ENCODE measurements at regions not wholly inside any gene's neighbourhood (a gene's known extent, or its start where the extent isn't known, plus 50 kb on each side); places are given as distances from the start of the nearest gene placed in this dataset.

- DNase-seq (peak; percentile 63 to 90 (median 77)), ATAC-seq (ENCODE audit: low read depth in 2 of 2) (peak; percentile 63 to 67)
- no peaks in the 10 kb centered on the region for H3K36me3 Mint-ChIP-seq
- peaks cover 0 to 2% (median 0%) of the 10 kb centered on the region in 7 donors for H3K9me3 Mint-ChIP-seq
- H3K27ac Mint-ChIP-seq, result peak overlapping the region; percentile 95 to 97 (median 97)
- Histone ChIP-seq H3K36me3 (ENCODE audit: control insufficient read depth, insufficient read depth, low read length) (no peaks in the 10 kb centered on the region), H3K27me3 (ENCODE audit: control insufficient read depth, insufficient read depth, low read length) (no peaks in the 10 kb centered on the region), H3K9me3 (ENCODE audit: control insufficient read depth in 2 of 2, low read length in 2 of 2) (no peaks in the 10 kb centered on the region), H3K27ac (ENCODE audit: insufficient read depth, low read length, poor library complexity, severe bottlenecking) (peak overlapping the region; percentile 91), H3K4me3 (ENCODE audit: low read depth, low read length) (peak overlapping the region; percentile 74), H3K4me1 (ENCODE audit: control insufficient read depth, insufficient read depth, low read length, poor library complexity, severe bottlenecking) (peaks cover 58% of the 10 kb centered on the region)
- peaks cover 12 to 66% (median 29%) of the 10 kb centered on the region in 4 donors for H3K4me1 Mint-ChIP-seq
- peaks cover 12% of the 10 kb centered on the region for H3K27me3 Mint-ChIP-seq
- peak overlapping the region; percentile 90 to 97 (median 93) for H3K4me3 Mint-ChIP-seq
Measured at GRCh38 chrX:40169193-40170101, 71.7 kb upstream of the BCOR start.

- no peak for DNase-seq
- H3K9me3 ChIP-seq (ENCODE audit: control insufficient read depth in 2 of 2, low read length in 2 of 2), result no peaks in the 10 kb centered on the region
- Mint-ChIP-seq H3K27me3 (peaks cover 12% of the 10 kb centered on the region), H3K9me3 (peaks cover 0 to 3% (median 0%) of the 10 kb centered on the region in 7 donors), H3K27ac (peak overlapping the region in 2 of 3 donors; percentile 94 to 95), H3K4me3 (peak overlapping the region in 3 of 4 donors; percentile 7 to 89 (median 89)), H3K4me1 (peaks cover 12 to 59% (median 27%) of the 10 kb centered on the region in 4 donors), H3K36me3 (no peaks in the 10 kb centered on the region)
- H3K27me3 ChIP-seq (ENCODE audit: control insufficient read depth, insufficient read depth, low read length), result no peaks in the 10 kb centered on the region
- peaks cover 53% of the 10 kb centered on the region for H3K4me1 ChIP-seq (ENCODE audit: control insufficient read depth, insufficient read depth, low read length, poor library complexity, severe bottlenecking)
- H3K4me3 ChIP-seq (ENCODE audit: low read depth, low read length), result no peak overlapping the region
- no peaks in the 10 kb centered on the region for H3K36me3 ChIP-seq (ENCODE audit: control insufficient read depth, insufficient read depth, low read length)
- no peak for ATAC-seq (ENCODE audit: low read depth in 2 of 2)
- peak overlapping the region; percentile 91 for H3K27ac ChIP-seq (ENCODE audit: insufficient read depth, low read length, poor library complexity, severe bottlenecking)
Measured at GRCh38 chrX:40168480-40169011, 70.8 kb upstream of the BCOR start.

GRCh38 chrX:40167850-40168479 lies 70.2 kb upstream of the BCOR start:
- Histone ChIP-seq H3K9me3 (ENCODE audit: control insufficient read depth in 2 of 2, low read length in 2 of 2) (no peaks in the 10 kb centered on the region), H3K4me1 (ENCODE audit: control insufficient read depth, insufficient read depth, low read length, poor library complexity, severe bottlenecking) (peaks cover 47% of the 10 kb centered on the region), H3K4me3 (ENCODE audit: low read depth, low read length) (peak overlapping the region; percentile 68), H3K27ac (ENCODE audit: insufficient read depth, low read length, poor library complexity, severe bottlenecking) (peak overlapping the region; percentile 70), H3K27me3 (ENCODE audit: control insufficient read depth, insufficient read depth, low read length) (no peaks in the 10 kb centered on the region), H3K36me3 (ENCODE audit: control insufficient read depth, insufficient read depth, low read length) (no peaks in the 10 kb centered on the region)
- H3K4me3 Mint-ChIP-seq, result peak overlapping the region; percentile 86 to 97 (median 89)
- peaks cover 8 to 53% (median 21%) of the 10 kb centered on the region in 4 donors for H3K4me1 Mint-ChIP-seq
- no peaks in the 10 kb centered on the region for H3K36me3 Mint-ChIP-seq
- H3K9me3 Mint-ChIP-seq, result peaks cover 0 to 3% (median 0%) of the 10 kb centered on the region in 7 donors
- ATAC-seq (ENCODE audit: low read depth in 2 of 2), result no peak
- DNase-seq, result peak in 1 of 3 donors; percentile 49
- H3K27me3 Mint-ChIP-seq, result peaks cover 12% of the 10 kb centered on the region
- peak overlapping the region; percentile 87 to 94 (median 92) for H3K27ac Mint-ChIP-seq

GRCh38 chrX:40167233-40167849 lies 69.6 kb upstream of the BCOR start:
- Mint-ChIP-seq H3K27ac (peak overlapping the region; percentile 87 to 94 (median 92)), H3K4me1 (peaks cover 7 to 51% (median 20%) of the 10 kb centered on the region in 4 donors), H3K4me3 (peak overlapping the region; percentile 86 to 97 (median 89)), H3K36me3 (no peaks in the 10 kb centered on the region), H3K27me3 (peaks cover 12% of the 10 kb centered on the region), H3K9me3 (peaks cover 0 to 3% (median 0%) of the 10 kb centered on the region in 7 donors)
- peak overlapping the region; percentile 68 for H3K4me3 ChIP-seq (ENCODE audit: low read depth, low read length)
- DNase-seq, result peak in 1 of 3 donors; percentile 26
- H3K27ac ChIP-seq (ENCODE audit: insufficient read depth, low read length, poor library complexity, severe bottlenecking), result peak overlapping the region; percentile 70
- H3K27me3 ChIP-seq (ENCODE audit: control insufficient read depth, insufficient read depth, low read length), result no peaks in the 10 kb centered on the region
- H3K36me3 ChIP-seq (ENCODE audit: control insufficient read depth, insufficient read depth, low read length), result no peaks in the 10 kb centered on the region
- H3K9me3 ChIP-seq (ENCODE audit: control insufficient read depth in 2 of 2, low read length in 2 of 2), result no peaks in the 10 kb centered on the region
- ATAC-seq (ENCODE audit: low read depth in 2 of 2), result no peak
- H3K4me1 ChIP-seq (ENCODE audit: control insufficient read depth, insufficient read depth, low read length, poor library complexity, severe bottlenecking), result peaks cover 42% of the 10 kb centered on the region

- H3K9me3 Mint-ChIP-seq, result peaks cover 0 to 3% (median 0%) of the 10 kb centered on the region in 7 donors
- H3K27me3 Mint-ChIP-seq, result peaks cover 12% of the 10 kb centered on the region
- peak overlapping the region; percentile 86 to 97 (median 89) for H3K4me3 Mint-ChIP-seq
- peaks cover 7 to 51% (median 20%) of the 10 kb centered on the region in 4 donors for H3K4me1 Mint-ChIP-seq
- H3K4me1 ChIP-seq (ENCODE audit: control insufficient read depth, insufficient read depth, low read length, poor library complexity, severe bottlenecking), result peaks cover 42% of the 10 kb centered on the region
- no peak for DNase-seq
- no peaks in the 10 kb centered on the region for H3K36me3 ChIP-seq (ENCODE audit: control insufficient read depth, insufficient read depth, low read length)
- peak overlapping the region; percentile 87 to 94 (median 93) for H3K27ac Mint-ChIP-seq
- ATAC-seq (ENCODE audit: low read depth in 2 of 2), result no peak
- H3K27me3 ChIP-seq (ENCODE audit: control insufficient read depth, insufficient read depth, low read length), result no peaks in the 10 kb centered on the region
- peak overlapping the region; percentile 47 for H3K27ac ChIP-seq (ENCODE audit: insufficient read depth, low read length, poor library complexity, severe bottlenecking)
- no peaks in the 10 kb centered on the region for H3K36me3 Mint-ChIP-seq
- H3K4me3 ChIP-seq (ENCODE audit: low read depth, low read length), result peak overlapping the region; percentile 68
- no peaks in the 10 kb centered on the region for H3K9me3 ChIP-seq (ENCODE audit: control insufficient read depth in 2 of 2, low read length in 2 of 2)
Measured at GRCh38 chrX:40166582-40166981, 68.8 kb upstream of the BCOR start.

- no peaks in the 10 kb centered on the region for H3K36me3 Mint-ChIP-seq
- no peak for DNase-seq
- H3K27me3 Mint-ChIP-seq, result peaks cover 12% of the 10 kb centered on the region
- Histone ChIP-seq H3K36me3 (ENCODE audit: control insufficient read depth, insufficient read depth, low read length) (no peaks in the 10 kb centered on the region), H3K27ac (ENCODE audit: insufficient read depth, low read length, poor library complexity, severe bottlenecking) (no peak overlapping the region), H3K4me1 (ENCODE audit: control insufficient read depth, insufficient read depth, low read length, poor library complexity, severe bottlenecking) (peaks cover 35% of the 10 kb centered on the region), H3K4me3 (ENCODE audit: low read depth, low read length) (no peak overlapping the region), H3K27me3 (ENCODE audit: control insufficient read depth, insufficient read depth, low read length) (no peaks in the 10 kb centered on the region), H3K9me3 (ENCODE audit: control insufficient read depth in 2 of 2, low read length in 2 of 2) (no peaks in the 10 kb centered on the region)
- H3K4me3 Mint-ChIP-seq, result peak overlapping the region in 2 of 4 donors; percentile 86 to 89
- H3K4me1 Mint-ChIP-seq, result peaks cover 4 to 47% (median 19%) of the 10 kb centered on the region in 4 donors
- H3K27ac Mint-ChIP-seq, result peak overlapping the region in 2 of 3 donors; percentile 20 to 87
- ATAC-seq (ENCODE audit: low read depth in 2 of 2), result no peak
- H3K9me3 Mint-ChIP-seq, result peaks cover 0 to 3% (median 0%) of the 10 kb centered on the region in 7 donors
Measured at GRCh38 chrX:40165861-40166260, 68.1 kb upstream of the BCOR start.

GRCh38 chrX:40165206-40165605 lies 67.4 kb upstream of the BCOR start:
- no peaks in the 10 kb centered on the region for H3K36me3 Mint-ChIP-seq
- Histone ChIP-seq H3K27me3 (ENCODE audit: control insufficient read depth, insufficient read depth, low read length) (no peaks in the 10 kb centered on the region), H3K9me3 (ENCODE audit: control insufficient read depth in 2 of 2, low read length in 2 of 2) (no peaks in the 10 kb centered on the region), H3K4me3 (ENCODE audit: low read depth, low read length) (no peak overlapping the region), H3K4me1 (ENCODE audit: control insufficient read depth, insufficient read depth, low read length, poor library complexity, severe bottlenecking) (peaks cover 29% of the 10 kb centered on the region), H3K36me3 (ENCODE audit: control insufficient read depth, insufficient read depth, low read length) (no peaks in the 10 kb centered on the region), H3K27ac (ENCODE audit: insufficient read depth, low read length, poor library complexity, severe bottlenecking) (no peak overlapping the region)
- H3K9me3 Mint-ChIP-seq, result peaks cover 0 to 3% (median 0%) of the 10 kb centered on the region in 7 donors
- peak overlapping the region in 1 of 4 donors; percentile 86 for H3K4me3 Mint-ChIP-seq
- DNase-seq (no peak), ATAC-seq (ENCODE audit: low read depth in 2 of 2) (no peak)
- H3K4me1 Mint-ChIP-seq, result peaks cover 0 to 41% (median 15%) of the 10 kb centered on the region in 4 donors
- peaks cover 9% of the 10 kb centered on the region for H3K27me3 Mint-ChIP-seq
- peak overlapping the region in 1 of 3 donors; percentile 87 for H3K27ac Mint-ChIP-seq

All from CD4-positive, CD25-positive, alpha-beta regulatory T cell (primary cell).